Fibroblast of skin of right biceps (primary cell): ENCODE measurements at regions not wholly inside any gene's neighbourhood (a gene's known extent, or its start where the extent isn't known, plus 50 kb on each side); places are given as distances from the start of the nearest gene placed in this dataset.
"Not testable (repeated sequence)": the region's sequence is repeated elsewhere in the genome, so short reads cannot be mapped to it uniquely, and the experiment has no call there.

Experiments
- DNase-seq: peaks from one replicate; pipeline ENCODE4 v3.0.0-alpha.2; 2013

- DNase-seq: no peak
Observed at GRCh38 chr5:106673941-106674340, 996.8 kb downstream of the EFNA5 start.

DNA sequence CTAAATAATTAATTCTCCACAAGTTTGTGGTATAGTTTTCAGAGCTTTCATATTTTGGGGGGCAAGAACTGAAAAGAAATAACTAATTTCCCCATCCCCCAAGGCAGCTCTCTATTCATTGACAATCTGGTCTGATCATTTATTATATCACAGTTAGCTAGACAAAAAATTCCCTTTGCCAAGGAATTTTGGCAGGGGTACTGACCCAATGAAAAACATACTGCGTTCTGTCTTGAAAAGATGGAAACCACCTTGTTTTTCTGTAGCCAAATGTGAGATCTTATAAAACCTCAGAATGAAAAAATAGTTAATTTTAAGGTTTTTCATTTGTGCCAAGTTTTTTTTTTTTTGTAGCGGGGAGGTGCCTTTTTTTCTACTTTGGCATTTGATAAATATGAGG is 1008.9 kb downstream of the EFNA5 start:
- no peak for DNase-seq

GRCh38 chr5:106660681-106661080 is 1010.1 kb downstream of the EFNA5 start:
- DNase-seq: no peak

DNA sequence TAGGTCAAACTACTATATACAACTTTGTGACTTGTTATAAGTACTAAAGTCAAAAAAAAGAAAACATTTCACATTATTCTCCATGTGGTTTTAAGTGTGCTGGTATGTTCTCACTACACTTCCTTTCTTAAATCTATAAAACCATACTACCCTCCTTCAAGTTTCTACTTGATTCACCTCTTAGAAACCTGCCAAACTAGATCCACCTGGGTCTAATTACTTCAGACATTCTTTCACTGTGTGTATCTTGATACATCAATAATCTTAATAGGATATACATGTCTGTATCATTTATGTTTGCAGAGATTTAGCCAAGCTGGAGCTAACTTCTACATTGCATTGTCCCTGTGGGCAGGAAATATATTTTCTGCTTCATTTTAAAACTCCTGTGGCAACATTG is 1012.6 kb downstream of the EFNA5 start:
- no peak for DNase-seq

- no peak for DNase-seq
Observed at GRCh38 chr5:106656821-106657220, 1013.9 kb downstream of the EFNA5 start.

- DNase-seq: no peak
Observed at GRCh38 chr5:106649031-106649430, 1021.7 kb downstream of the EFNA5 start.

DNA sequence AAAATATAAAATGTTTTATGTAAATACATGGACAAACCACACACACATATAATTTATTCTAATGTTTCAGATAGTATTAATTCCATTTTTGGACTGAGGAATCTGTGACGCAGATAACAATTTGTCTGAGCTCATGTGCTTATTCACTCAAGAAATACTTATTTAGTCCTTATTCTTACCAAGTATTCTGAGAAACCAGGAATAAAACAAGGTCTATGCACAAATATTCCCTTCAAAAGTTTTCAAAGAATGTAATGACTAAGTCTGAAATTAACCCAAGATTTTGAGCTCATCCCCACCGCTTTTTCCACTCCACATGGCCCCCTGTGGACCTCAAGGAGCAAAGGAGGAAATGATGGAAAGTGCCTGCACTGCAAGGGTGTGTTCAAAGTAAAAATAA is 1022.3 kb downstream of the EFNA5 start:
- peak; percentile 53 for DNase-seq

DNA sequence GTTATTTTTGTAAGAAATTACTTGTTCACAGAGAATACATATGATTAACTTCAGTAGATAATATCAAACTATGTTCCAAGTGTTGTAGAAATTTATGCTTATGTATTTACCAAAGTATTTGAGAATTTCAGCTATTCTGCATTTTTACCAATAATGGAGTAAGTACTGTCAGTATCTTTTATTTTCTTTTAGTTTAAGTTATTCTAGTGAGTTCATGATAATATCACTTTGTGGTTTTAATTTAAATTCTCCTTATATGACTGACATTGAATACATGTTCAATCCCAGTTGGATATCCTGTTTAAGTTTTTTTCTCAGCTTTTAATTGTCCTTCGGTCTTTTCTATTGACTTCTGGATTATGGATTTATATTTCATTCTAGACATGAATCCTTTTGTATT is 1024.6 kb downstream of the EFNA5 start:
- peak; percentile 36 for DNase-seq

DNA sequence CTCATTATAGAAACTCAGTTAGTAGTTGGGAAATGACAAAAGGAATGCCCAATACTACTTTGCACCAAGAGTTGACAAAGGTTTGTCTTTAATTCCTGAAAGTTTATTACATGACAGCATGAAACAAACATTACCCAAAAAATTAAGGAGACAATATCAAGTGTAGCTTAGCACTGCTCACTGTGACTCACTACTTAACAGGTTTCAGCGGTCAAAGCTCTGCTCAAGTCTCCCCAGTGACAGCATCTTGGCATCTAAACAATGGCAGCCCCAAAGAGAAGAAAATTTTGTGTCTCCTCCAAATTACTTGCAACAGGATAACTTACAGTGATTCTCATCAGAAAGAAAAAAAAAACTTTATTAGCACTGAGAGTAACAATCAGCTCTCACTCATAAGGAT is 1030.2 kb downstream of the EFNA5 start:
- no peak for DNase-seq

DNA sequence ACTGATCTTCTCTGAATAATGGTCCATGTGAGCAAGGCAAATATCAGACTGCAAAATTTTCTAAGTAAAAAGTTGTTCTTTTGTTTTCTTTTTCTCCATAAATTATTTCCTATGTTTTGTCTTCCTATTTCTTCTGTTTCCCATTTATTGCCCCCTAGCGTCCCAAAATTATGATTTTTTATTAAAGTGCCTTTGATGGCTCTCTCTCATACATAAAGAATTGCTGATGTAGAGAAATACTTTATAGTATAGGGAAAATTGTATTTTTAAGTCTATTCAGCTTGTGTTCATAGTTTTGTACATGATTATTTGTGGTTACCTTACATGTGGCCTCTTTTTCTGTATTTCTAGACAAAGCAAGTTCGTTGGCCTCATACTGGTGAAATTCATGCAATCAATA is 1031.2 kb downstream of the EFNA5 start:
- no peak for DNase-seq

DNA sequence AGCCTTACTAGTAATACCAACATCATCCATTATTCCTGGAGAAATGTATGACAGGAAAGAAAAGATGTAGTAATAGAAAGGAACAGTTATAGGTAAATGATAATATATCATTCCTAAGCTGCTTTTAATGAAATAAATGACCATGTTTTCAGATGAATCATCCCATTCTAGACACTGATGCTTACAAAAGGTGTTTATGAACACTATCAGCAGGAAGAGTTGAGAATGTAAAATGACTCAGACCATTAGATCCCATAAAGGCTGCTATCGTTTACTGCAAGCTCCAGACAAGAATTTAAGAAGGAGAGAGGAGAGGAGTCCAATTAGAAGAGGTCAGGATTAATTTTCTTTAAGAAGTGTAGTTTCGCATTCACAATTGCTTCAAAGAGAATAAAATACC is 1033.5 kb downstream of the EFNA5 start:
- no peak for DNase-seq

DNA sequence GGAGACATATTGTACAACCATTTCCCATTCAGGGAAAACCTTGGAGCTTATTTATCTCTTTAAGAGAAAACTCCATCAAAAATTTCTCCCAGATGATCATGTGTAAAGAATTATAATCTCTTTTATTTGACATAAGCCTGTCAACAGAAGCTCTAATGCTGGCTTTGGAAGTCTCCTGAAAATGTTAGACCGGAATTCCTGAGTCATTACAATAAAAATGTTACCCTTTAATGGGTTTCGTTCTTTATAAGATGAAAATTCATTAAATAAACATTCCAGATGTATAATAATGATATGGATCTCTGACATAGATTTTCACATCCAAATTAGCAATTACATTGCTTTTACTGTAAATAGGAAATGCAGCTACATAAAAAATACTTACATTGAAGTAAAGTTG is 1036.4 kb downstream of the EFNA5 start:
- peak; percentile 61 for DNase-seq

DNA sequence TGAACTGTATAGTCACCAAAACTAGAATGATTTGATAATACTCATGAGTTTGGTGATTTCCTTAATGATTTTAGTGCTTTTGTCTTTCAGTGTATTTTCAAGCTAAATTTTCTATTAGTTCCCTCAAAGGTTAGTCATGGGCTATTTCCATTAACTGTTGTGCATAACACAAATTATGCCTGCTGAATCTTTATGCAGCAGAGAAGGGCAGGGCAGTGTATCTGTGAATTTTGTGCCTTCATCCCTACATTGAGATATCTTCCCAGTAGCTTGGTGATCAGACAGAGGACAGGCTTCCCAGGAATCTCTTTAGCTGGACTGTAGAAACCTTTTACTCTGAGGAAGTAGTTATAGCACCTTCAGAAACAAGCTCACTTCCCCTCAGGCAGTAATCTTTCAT is 1036.9 kb downstream of the EFNA5 start:
- DNase-seq: no peak

GRCh38 chr5:106628456-106628855 is 1042.3 kb downstream of the EFNA5 start:
- DNase-seq: not testable (repeated sequence)

DNA sequence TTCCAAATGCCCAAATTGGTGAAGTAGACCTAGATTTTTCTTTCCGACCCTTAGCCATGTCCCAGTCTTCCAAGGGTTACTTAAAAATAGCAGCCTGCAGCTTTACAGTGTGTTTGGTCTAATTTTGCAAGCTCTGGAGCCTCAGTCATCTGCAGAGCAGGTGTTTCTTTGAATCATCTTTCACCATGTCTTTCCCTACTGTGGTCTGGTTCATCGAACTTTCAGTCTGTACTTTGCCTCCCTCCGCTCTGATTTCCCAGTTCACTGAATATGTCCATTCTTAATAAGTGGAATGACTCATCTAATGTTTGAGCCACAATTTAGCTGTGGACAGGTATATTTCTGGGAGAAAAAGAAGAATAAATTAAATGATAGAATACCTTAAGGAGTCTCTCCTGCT is 1060.7 kb downstream of the EFNA5 start:
- DNase-seq: no peak

DNA sequence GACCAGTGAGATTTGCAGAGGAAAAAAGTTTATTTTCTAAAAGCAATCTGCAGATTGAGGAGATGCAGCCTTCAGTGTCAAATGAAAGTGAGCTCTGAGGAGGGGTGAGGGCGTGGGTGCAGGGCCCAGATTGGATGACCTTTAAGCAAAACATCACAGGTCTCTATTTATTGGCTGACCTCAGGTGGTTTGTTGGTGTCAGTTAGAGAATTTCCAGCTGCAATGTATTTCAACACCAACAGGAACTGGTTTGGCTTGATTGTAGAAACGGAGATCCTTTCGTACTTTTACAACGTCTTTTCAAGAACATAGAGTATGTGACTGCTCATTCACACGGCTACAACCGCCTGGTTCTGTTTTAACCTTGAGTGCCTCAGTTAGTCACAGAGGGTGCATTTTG is 1069.1 kb downstream of the EFNA5 start:
- no peak for DNase-seq

- no peak for DNase-seq
Observed at GRCh38 chr5:106600803-106601202, 1069.9 kb downstream of the EFNA5 start.

- no peak for DNase-seq
Observed at GRCh38 chr5:106595864-106596263, 1074.9 kb downstream of the EFNA5 start.

DNA sequence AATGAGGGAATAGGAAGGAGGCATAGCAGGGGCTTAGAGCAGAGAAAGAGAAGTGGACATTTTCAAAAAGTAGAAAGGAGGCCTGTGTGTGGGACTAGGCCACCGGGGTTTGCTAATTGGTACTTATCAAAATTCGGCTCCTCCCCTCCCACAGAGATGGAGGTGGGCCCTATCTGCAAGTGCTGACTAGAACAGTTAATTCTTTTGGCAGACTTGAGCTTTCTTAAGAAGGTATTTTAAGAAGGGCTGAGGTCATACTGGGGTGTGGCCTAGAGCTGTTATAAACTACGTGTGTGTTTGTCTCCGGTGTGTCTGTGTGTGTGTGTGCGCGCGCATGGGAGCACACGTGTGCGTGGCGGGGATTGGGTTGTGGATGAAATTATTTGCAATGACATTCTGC is 1086.5 kb downstream of the EFNA5 start:
- DNase-seq: no peak

- DNase-seq: no peak
Observed at GRCh38 chr5:106578736-106579135, 1092.0 kb downstream of the EFNA5 start.

- no peak for DNase-seq
Observed at GRCh38 chr5:106574820-106575219, 1095.9 kb downstream of the EFNA5 start.

DNA sequence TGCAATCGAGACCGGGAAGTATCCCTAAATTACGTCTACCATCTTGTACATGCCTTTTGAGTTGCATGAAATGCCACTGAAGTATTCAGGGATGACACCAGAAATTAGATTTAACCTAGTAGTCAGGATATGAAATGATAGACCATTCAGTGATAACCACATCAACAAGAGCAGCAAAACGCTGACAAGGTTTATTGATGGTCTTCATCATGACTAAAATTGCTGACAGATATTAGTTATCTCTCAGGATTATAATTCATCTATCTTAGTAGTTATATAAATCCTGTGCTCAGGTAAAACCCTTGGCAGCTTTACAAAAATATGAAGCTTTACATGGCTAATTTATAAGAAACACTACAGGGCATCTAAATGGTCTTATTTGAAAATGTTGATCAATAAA is 1104.7 kb downstream of the EFNA5 start:
- no peak for DNase-seq

GRCh38 chr5:106545325-106545724 is 1125.4 kb downstream of the EFNA5 start:
- DNase-seq: no peak

GRCh38 chr5:106543330-106543729 is 1127.4 kb downstream of the EFNA5 start:
- DNase-seq: no peak

GRCh38 chr5:106530150-106530549 is 1140.6 kb downstream of the EFNA5 start:
- no peak for DNase-seq

DNA sequence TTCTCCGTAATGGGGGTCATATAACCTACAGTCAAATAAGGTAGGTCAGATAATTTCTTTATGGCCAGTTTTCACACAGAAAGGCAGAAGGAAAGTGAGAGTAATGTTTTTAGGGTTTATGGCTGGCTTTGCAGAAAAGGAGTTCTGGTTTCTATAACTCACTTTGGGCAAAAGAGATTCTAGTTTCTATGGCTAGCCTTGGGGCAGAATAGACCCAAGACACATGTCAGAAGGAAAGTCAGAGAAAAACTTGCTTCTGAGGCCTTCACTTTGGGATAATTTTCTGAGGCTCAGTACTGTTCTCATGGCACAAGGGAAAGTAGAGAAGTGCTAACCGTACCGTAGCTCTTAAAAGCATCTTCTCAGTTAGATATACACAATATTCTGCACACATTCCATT is 1145.3 kb downstream of the EFNA5 start:
- DNase-seq: no peak
